ENCODE measurements at regions not wholly inside any gene's neighbourhood (a gene's known extent, or its start where the extent isn't known, plus 50 kb on each side); places are given as distances from the start of the nearest gene placed in this dataset.
A peak's percentile ranks its signal among the peaks of the same experiment; 100 is the strongest.
"Not testable (repeated sequence)": the region's sequence is repeated elsewhere in the genome, so short reads cannot be mapped to it uniquely, and the experiment has no call there.

DNA sequence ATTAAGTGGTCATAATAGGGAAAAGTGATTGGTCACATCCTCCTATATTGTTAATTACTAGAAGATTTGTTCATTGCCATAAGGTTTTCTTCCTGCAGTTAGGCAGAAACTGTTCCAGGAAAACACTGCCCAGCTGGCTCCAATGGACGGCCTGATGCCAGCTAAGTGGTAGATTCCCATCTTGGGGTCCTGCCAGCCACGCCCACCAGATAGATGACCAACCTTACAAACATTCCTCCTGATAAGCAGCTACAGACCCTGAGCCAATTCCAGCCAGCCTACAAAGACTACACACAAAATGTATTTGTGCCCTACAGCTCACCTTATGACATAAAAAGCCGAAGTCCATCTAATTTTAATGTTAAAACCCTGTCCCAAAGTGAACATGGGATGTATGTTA is 685.9 kb upstream of the USP15 start:
- no peak overlapping the region for H3K4me3 Mint-ChIP-seq (ENCODE audit: low read depth, unreplicated experiment)
- intact Hi-C loops (cut with micrococcal nuclease; ENCODE audit: unreplicated experiment) = no loop called here
- H3K27me3 Mint-ChIP-seq (ENCODE audit: unreplicated experiment) = no peaks in the 10 kb centered on the region
- peaks cover 4% of the 10 kb centered on the region for H3K9me3 Mint-ChIP-seq (ENCODE audit: low read depth, unreplicated experiment)
- DNase-seq = peak; percentile 5
- no peak overlapping the region for H3K27ac Mint-ChIP-seq (ENCODE audit: unreplicated experiment)
- TF ChIP-seq CTCF (IDR thresholded peaks at IDR 0.05; ENCODE audit: unreplicated experiment) = no peak
- BruUV-seq (replicated peaks) = no TSS peak
- CTCF ChIA-PET = no interaction called here
- H3K4me1 Mint-ChIP-seq (ENCODE audit: low read depth, unreplicated experiment) = no peaks in the 10 kb centered on the region
- H3K36me3 Mint-ChIP-seq (ENCODE audit: insufficient read depth, unreplicated experiment) = no peaks in the 10 kb centered on the region

DNA sequence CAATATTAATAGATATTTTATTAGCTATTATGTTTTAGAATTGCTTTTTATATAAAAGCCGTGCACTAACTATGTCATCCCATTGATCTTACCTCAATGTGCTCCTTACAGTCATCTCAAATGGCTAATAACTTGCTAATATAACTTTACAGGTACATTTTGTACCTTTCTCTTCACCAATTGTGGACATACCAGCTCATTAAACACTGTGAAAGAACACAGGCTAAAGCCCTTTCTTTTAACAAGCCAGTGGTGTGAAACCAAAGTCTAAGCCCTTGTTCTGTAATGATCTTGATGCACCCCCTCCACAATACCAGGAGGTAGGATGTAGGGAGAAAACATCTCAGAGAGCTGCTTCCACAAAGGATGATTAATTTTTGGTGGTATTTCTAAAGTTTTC is 675.3 kb upstream of the USP15 start:
- H3K27me3 Mint-ChIP-seq (ENCODE audit: unreplicated experiment) = no peaks in the 10 kb centered on the region
- H3K9me3 Mint-ChIP-seq (ENCODE audit: low read depth, unreplicated experiment) = peaks cover 23% of the 10 kb centered on the region
- no peak for DNase-seq
- no TSS peak for BruUV-seq (replicated peaks)
- H3K4me3 Mint-ChIP-seq (ENCODE audit: low read depth, unreplicated experiment) = no peak overlapping the region
- H3K27ac Mint-ChIP-seq (ENCODE audit: unreplicated experiment) = no peak overlapping the region
- no peaks in the 10 kb centered on the region for H3K36me3 Mint-ChIP-seq (ENCODE audit: insufficient read depth, unreplicated experiment)
- peaks cover 7% of the 10 kb centered on the region for H3K4me1 Mint-ChIP-seq (ENCODE audit: low read depth, unreplicated experiment)
- intact Hi-C loops (cut with micrococcal nuclease; ENCODE audit: unreplicated experiment) = no loop called here
- CTCF ChIA-PET = no interaction called here
- no peak for TF ChIP-seq CTCF (IDR thresholded peaks at IDR 0.05; ENCODE audit: unreplicated experiment)

DNA sequence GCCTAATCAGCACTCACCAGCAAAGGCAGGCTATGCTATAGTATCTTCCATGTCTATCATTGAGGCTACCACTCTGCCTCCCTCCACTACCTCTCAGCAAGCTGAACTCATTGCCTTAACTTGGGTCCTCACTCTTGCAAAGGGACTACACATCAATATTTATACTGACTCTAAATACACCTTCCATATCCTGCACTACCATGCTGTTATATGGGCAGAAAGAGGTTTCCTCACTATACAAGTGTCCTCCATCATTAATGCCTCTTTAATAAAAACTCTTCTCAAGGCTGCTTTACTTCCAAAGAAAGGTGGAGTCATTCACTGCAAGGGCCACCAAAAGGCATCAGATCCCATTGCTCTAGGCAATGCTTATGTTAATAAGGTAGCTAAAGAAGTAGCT is 669.3 kb upstream of the USP15 start:
- H3K4me3 Mint-ChIP-seq (ENCODE audit: low read depth, unreplicated experiment); BruUV-seq (replicated peaks); DNase-seq; H3K27me3 Mint-ChIP-seq (ENCODE audit: unreplicated experiment); intact Hi-C loops (cut with micrococcal nuclease; ENCODE audit: unreplicated experiment); H3K4me1 Mint-ChIP-seq (ENCODE audit: low read depth, unreplicated experiment); CTCF ChIA-PET; H3K36me3 Mint-ChIP-seq (ENCODE audit: insufficient read depth, unreplicated experiment); H3K27ac Mint-ChIP-seq (ENCODE audit: unreplicated experiment): not testable (repeated sequence)
- H3K9me3 Mint-ChIP-seq (ENCODE audit: low read depth, unreplicated experiment) = peaks cover 35% of the 10 kb centered on the region

- no peak overlapping the region for H3K27ac Mint-ChIP-seq (ENCODE audit: unreplicated experiment)
- H3K27me3 Mint-ChIP-seq (ENCODE audit: unreplicated experiment) = no peaks in the 10 kb centered on the region
- peaks cover 5% of the 10 kb centered on the region for H3K4me1 Mint-ChIP-seq (ENCODE audit: low read depth, unreplicated experiment)
- intact Hi-C loops (cut with micrococcal nuclease; ENCODE audit: unreplicated experiment) = no loop called here
- DNase-seq = no peak
- BruUV-seq (replicated peaks) = no TSS peak
- no peak for TF ChIP-seq CTCF (IDR thresholded peaks at IDR 0.05; ENCODE audit: unreplicated experiment)
- H3K36me3 Mint-ChIP-seq (ENCODE audit: insufficient read depth, unreplicated experiment) = no peaks in the 10 kb centered on the region
- CTCF ChIA-PET = no interaction called here
- no peak overlapping the region for H3K4me3 Mint-ChIP-seq (ENCODE audit: low read depth, unreplicated experiment)
- peaks cover 2% of the 10 kb centered on the region for H3K9me3 Mint-ChIP-seq (ENCODE audit: low read depth, unreplicated experiment)
These were observed 650.1 kb upstream of the USP15 start for GRCh38 chr12:61610143-61610542.

GRCh38 chr12:61629702-61630101 is 630.5 kb upstream of the USP15 start:
- intact Hi-C loops (cut with micrococcal nuclease; ENCODE audit: unreplicated experiment) = no loop called here
- Mint-ChIP-seq H3K4me1 (ENCODE audit: low read depth, unreplicated experiment) (no peaks in the 10 kb centered on the region), H3K27ac (ENCODE audit: unreplicated experiment) (no peak overlapping the region), H3K9me3 (ENCODE audit: low read depth, unreplicated experiment) (peaks cover 6% of the 10 kb centered on the region), H3K27me3 (ENCODE audit: unreplicated experiment) (no peaks in the 10 kb centered on the region), H3K36me3 (ENCODE audit: insufficient read depth, unreplicated experiment) (no peaks in the 10 kb centered on the region), H3K4me3 (ENCODE audit: low read depth, unreplicated experiment) (no peak overlapping the region)
- TF ChIP-seq CTCF (IDR thresholded peaks at IDR 0.05; ENCODE audit: unreplicated experiment) = no peak
- DNase-seq = no peak
- BruUV-seq (replicated peaks) = no TSS peak
- CTCF ChIA-PET = no interaction called here

All from Calu3 (cell line).